Astrocyte (in vitro differentiated cells and primary cell): ENCODE measurements at regions not wholly inside any gene's neighbourhood (a gene's known extent, or its start where the extent isn't known, plus 50 kb on each side); places are given as distances from the start of the nearest gene placed in this dataset.
A peak's percentile ranks its signal among the peaks of the same experiment; 100 is the strongest.

ENCODE experiments used
- DNase-seq: peaks from one replicate; pipeline ENCODE4 v3.0.0-alpha.2; 2010; ENCODE audit warnings: low read depth
- FAIRE-seq: peaks from 2 replicates; lab custom pipeline; 2011; peaks lifted over from hg19 to GRCh38; lab: Jason Lieb, UNC
- H2AFZ ChIP-seq: 2 replicates; pipeline ENCODE4 v1.6.0; 2012; ENCODE audit warnings: low read depth, low read length, inconsistent platforms
- H3K27ac ChIP-seq: 2 replicates; pipeline ENCODE4 v1.5.1; 2011; ENCODE audit warnings: low read depth, low read length, inconsistent platforms
- H3K27me3 ChIP-seq: 2 replicates; pipeline ENCODE4 v1.6.0; 2011; ENCODE audit warnings: low read length, inconsistent platforms; ENCODE audit not compliant: insufficient read depth
- H3K36me3 ChIP-seq: 2 replicates; pipeline ENCODE4 v1.5.1; 2011; ENCODE audit warnings: low read length, inconsistent platforms; ENCODE audit not compliant: insufficient read depth
- H3K4me1 ChIP-seq: 2 replicates; pipeline ENCODE4 v1.5.1; 2011; ENCODE audit warnings: low read length, inconsistent platforms; ENCODE audit not compliant: insufficient read depth
- H3K4me2 ChIP-seq: 2 replicates; pipeline ENCODE4 v1.6.0; 2012; ENCODE audit warnings: low read length, inconsistent platforms
- H3K4me3 ChIP-seq: 2 replicates; pipeline ENCODE4 v1.5.1; 2011; ENCODE audit warnings: low read depth, mild to moderate bottlenecking, low read length, inconsistent platforms; ENCODE audit not compliant: insufficient read depth
- H3K79me2 ChIP-seq: 2 replicates; pipeline ENCODE4 v1.6.0; 2012; ENCODE audit warnings: mild to moderate bottlenecking, low read length, inconsistent platforms; ENCODE audit not compliant: insufficient read depth
- H3K9ac ChIP-seq: 2 replicates; pipeline ENCODE4 v1.6.0; 2012; ENCODE audit warnings: mild to moderate bottlenecking, low read length, inconsistent platforms
- H3K9me3 ChIP-seq: 2 replicates; pipeline ENCODE4 v1.5.1; 2012; ENCODE audit warnings: low read depth, mild to moderate bottlenecking, low read length, inconsistent platforms; ENCODE audit not compliant: insufficient read depth
- H4K20me1 ChIP-seq: 2 replicates; pipeline ENCODE4 v1.6.0; 2012; ENCODE audit warnings: low read length, inconsistent platforms; ENCODE audit not compliant: insufficient read depth
- H3K27ac Mint-ChIP-seq: one replicate; pipeline ENCODE4 v1.8.0; 2021; ENCODE audit warnings: mild to moderate bottlenecking, mixed read lengths; ENCODE audit not compliant: unreplicated experiment
- H3K27me3 Mint-ChIP-seq: one replicate; pipeline ENCODE4 v1.8.0; 2021; ENCODE audit warnings: low read depth, mixed read lengths; ENCODE audit not compliant: unreplicated experiment
- H3K36me3 Mint-ChIP-seq: one replicate; pipeline ENCODE4 v1.8.0; 2021; ENCODE audit warnings: low read depth, mixed read lengths; ENCODE audit not compliant: unreplicated experiment
- H3K4me1 Mint-ChIP-seq: one replicate; pipeline ENCODE4 v1.8.0; 2021; ENCODE audit warnings: low read depth, mixed read lengths; ENCODE audit not compliant: unreplicated experiment
- H3K4me3 Mint-ChIP-seq: one replicate; pipeline ENCODE4 v1.8.0; 2021; ENCODE audit warnings: mild to moderate bottlenecking, moderate library complexity, mixed read lengths; ENCODE audit not compliant: unreplicated experiment
- H3K9me3 Mint-ChIP-seq: one replicate; pipeline ENCODE4 v1.8.0; 2021; ENCODE audit warnings: mild to moderate bottlenecking, mixed read lengths; ENCODE audit not compliant: unreplicated experiment
- EZH2 ChIP-seq: IDR thresholded peaks from 2 replicates; pipeline ENCODE4 v1.6.1; 2012; ENCODE audit warnings: mild to moderate bottlenecking, low read length, inconsistent platforms; ENCODE audit not compliant: insufficient read depth
- TF ChIP-seq, protein P1 (sequence below): IDR thresholded peaks from 2 replicates; pipeline ENCODE4 v1.5.1; 2011; ENCODE audit warnings: low read depth, mild to moderate bottlenecking, inconsistent platforms, low read length, moderate library complexity; ENCODE audit not compliant: insufficient read depth

DNA sequence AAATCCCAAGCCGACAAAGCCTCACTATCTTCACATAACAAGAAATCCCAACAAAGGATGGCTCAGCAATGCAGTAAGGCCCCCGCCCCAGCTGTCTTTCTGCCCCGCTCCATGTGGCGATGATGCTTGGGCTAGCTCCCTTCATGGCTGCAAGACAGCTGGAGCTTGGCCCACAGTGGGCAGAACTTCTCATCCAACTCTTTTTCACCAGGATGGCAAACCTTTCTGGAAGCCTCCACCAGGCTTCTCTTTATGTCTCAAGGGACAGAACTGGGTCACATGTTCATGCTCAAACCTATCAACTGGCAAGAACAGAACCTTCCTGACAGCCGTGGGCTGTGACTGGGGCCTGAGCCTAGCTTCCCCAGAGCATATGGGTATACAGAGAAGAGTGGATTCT is 260.5 kb upstream of the MKLN1 start:
- Mint-ChIP-seq H3K4me3 (no peak overlapping the region), H3K27me3 (no peaks in the 10 kb centered on the region), H3K27ac (no peak overlapping the region), H3K9me3 (no peaks in the 10 kb centered on the region), H3K36me3 (peaks cover 5% of the 10 kb centered on the region), H3K4me1 (peaks cover 27% of the 10 kb centered on the region)
- H3K4me3 ChIP-seq: no peak overlapping the region
- no peaks in the 10 kb centered on the region for H3K27me3 ChIP-seq
- H3K27ac ChIP-seq: no peak overlapping the region
- H3K79me2 ChIP-seq: no peaks in the 10 kb centered on the region
- no peaks in the 10 kb centered on the region for H3K9me3 ChIP-seq
- FAIRE-seq (no peak), DNase-seq (no peak)
- no peaks in the 10 kb centered on the region for H3K36me3 ChIP-seq
- H3K4me1 ChIP-seq: peaks cover 3% of the 10 kb centered on the region
- TF ChIP-seq, protein P1, sequence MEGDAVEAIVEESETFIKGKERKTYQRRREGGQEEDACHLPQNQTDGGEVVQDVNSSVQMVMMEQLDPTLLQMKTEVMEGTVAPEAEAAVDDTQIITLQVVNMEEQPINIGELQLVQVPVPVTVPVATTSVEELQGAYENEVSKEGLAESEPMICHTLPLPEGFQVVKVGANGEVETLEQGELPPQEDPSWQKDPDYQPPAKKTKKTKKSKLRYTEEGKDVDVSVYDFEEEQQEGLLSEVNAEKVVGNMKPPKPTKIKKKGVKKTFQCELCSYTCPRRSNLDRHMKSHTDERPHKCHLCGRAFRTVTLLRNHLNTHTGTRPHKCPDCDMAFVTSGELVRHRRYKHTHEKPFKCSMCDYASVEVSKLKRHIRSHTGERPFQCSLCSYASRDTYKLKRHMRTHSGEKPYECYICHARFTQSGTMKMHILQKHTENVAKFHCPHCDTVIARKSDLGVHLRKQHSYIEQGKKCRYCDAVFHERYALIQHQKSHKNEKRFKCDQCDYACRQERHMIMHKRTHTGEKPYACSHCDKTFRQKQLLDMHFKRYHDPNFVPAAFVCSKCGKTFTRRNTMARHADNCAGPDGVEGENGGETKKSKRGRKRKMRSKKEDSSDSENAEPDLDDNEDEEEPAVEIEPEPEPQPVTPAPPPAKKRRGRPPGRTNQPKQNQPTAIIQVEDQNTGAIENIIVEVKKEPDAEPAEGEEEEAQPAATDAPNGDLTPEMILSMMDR: no peak
- no peak for TF ChIP-seq EZH2
- H4K20me1 ChIP-seq: no peaks in the 10 kb centered on the region
- H3K4me2 ChIP-seq: no peak overlapping the region
- H3K9ac ChIP-seq: no peak overlapping the region
- H2AFZ ChIP-seq: no peak overlapping the region

DNA sequence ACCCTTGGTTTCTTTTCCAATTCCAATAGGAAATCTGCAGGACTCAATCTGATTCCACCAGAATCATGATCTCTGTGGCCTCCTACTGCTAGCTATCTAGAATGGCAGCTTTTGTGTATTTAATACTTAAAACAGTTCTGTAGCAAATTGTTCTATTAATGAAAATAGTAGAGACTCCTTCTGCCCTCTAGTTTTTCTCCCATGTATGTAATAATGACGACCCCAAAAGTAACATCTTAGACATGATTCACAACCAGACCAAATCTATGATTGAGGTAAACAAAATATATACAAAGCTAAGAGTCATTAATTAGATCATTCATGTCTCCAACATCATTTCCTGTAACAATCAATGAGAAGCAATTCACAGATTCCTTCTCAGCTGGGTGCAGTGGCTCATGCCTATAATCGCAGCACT is 259.1 kb upstream of the MKLN1 start:
- H3K27me3 ChIP-seq: no peaks in the 10 kb centered on the region
- peaks cover 10% of the 10 kb centered on the region for H3K4me1 ChIP-seq
- H3K36me3 Mint-ChIP-seq: peaks cover 9% of the 10 kb centered on the region
- H3K4me3 ChIP-seq: no peak overlapping the region
- no peaks in the 10 kb centered on the region for H3K9me3 ChIP-seq
- no peaks in the 10 kb centered on the region for H3K79me2 ChIP-seq
- no peak overlapping the region for H3K27ac Mint-ChIP-seq
- TF ChIP-seq, protein P1: peak; percentile 40
- no peak for TF ChIP-seq EZH2
- DNase-seq (peak; percentile 25), FAIRE-seq (no peak)
- no peaks in the 10 kb centered on the region for H3K27me3 Mint-ChIP-seq
- no peak overlapping the region for H3K4me3 Mint-ChIP-seq
- H2AFZ ChIP-seq: no peak overlapping the region
- H4K20me1 ChIP-seq: no peaks in the 10 kb centered on the region
- H3K9ac ChIP-seq: no peak overlapping the region
- H3K9me3 Mint-ChIP-seq: no peaks in the 10 kb centered on the region
- H3K36me3 ChIP-seq: no peaks in the 10 kb centered on the region
- H3K4me2 ChIP-seq: no peak overlapping the region
- no peak overlapping the region for H3K27ac ChIP-seq
- H3K4me1 Mint-ChIP-seq: peaks cover 31% of the 10 kb centered on the region

DNA sequence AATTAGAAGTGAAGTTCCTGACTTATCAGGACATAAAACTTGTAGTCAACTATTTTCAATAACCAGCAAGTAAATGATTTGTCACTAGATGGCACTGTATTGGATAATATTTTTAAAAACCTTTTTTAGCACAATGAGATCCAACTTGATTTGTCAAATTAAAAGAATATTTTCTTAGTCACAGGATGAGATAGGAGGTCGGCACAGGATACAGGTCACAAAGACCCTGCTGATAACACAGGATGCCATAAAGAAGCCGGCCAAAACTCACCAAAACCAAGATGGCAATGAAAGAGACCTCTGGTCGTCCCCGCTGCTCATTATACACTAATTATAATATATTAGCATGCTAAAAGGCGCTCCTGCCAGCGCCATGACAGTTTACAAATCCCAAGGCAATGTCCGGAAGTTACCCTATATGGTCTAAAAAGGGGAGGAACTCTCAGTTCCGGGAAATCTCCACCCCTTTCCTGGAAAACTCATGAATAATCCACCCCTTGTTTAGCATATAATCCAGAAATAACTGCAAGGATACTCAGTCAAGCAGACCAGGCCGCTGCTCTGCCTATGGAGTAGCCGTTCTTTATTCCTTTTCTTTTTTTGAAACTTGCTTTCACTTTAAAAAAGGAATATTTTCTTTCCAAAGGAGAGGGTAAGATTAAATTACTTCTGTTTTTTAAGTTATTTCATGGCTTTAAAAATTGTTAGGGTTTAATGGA is 255.7 kb upstream of the MKLN1 start:
- peaks cover 28% of the 10 kb centered on the region for H3K4me1 ChIP-seq
- H3K4me3 Mint-ChIP-seq: no peak overlapping the region
- peak overlapping the region; percentile 87 for H3K27ac ChIP-seq
- H3K27me3 ChIP-seq: no peaks in the 10 kb centered on the region
- peaks cover 10% of the 10 kb centered on the region for H3K36me3 Mint-ChIP-seq
- H3K9me3 Mint-ChIP-seq: no peaks in the 10 kb centered on the region
- TF ChIP-seq, protein P1: peak; percentile 49
- no peak for TF ChIP-seq EZH2
- H4K20me1 ChIP-seq: no peaks in the 10 kb centered on the region
- FAIRE-seq: no peak
- H3K9me3 ChIP-seq: no peaks in the 10 kb centered on the region
- H3K36me3 ChIP-seq: no peaks in the 10 kb centered on the region
- H3K9ac ChIP-seq: peak overlapping the region; percentile 74
- H2AFZ ChIP-seq: peak overlapping the region; percentile 65
- peak overlapping the region; percentile 55 for H3K4me3 ChIP-seq
- peaks cover 48% of the 10 kb centered on the region for H3K4me1 Mint-ChIP-seq
- peak overlapping the region; percentile 74 for H3K4me2 ChIP-seq
- DNase-seq: peak; percentile 86
- H3K27ac Mint-ChIP-seq: peak overlapping the region; percentile 69
- H3K27me3 Mint-ChIP-seq: no peaks in the 10 kb centered on the region
- no peaks in the 10 kb centered on the region for H3K79me2 ChIP-seq
